NCI-H2196 treated with DMSO at 0.1 percent for 48 hours (cell line): ENCODE measurements at regions not wholly inside any gene's neighbourhood (a gene's known extent, or its start where the extent isn't known, plus 50 kb on each side); places are given as distances from the start of the nearest gene placed in this dataset.
A peak's percentile ranks its signal among the peaks of the same experiment; 100 is the strongest.

Experiments
- DNase-seq: peaks from one replicate; lab custom pipeline; 2025; ENCODE audit not compliant: unreplicated experiment; lab: John Stamatoyannopoulos, UW

DNA sequence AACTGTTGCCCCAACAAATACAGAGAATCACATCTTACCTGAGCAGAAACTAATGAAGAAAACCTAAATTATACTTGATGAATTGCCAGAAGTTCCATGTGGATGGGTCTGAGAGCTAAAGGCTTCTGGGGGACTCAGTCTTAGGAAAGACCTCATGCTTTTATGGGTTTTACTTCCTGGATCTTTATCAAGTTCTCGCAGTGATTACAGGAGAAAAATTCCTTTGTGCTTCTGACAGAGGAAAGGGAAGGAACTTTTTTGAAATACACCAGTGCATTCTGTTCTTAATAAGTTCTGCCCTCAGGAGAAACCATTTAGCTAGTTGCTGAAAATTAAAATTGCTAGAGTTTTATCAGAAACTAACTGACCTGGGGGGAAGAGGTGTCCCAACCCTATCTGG lies 203.9 kb upstream of the KITLG start:
- DNase-seq = no peak

- no peak for DNase-seq
Measured at GRCh38 chr12:88782351-88782750, 202.1 kb upstream of the KITLG start.

DNA sequence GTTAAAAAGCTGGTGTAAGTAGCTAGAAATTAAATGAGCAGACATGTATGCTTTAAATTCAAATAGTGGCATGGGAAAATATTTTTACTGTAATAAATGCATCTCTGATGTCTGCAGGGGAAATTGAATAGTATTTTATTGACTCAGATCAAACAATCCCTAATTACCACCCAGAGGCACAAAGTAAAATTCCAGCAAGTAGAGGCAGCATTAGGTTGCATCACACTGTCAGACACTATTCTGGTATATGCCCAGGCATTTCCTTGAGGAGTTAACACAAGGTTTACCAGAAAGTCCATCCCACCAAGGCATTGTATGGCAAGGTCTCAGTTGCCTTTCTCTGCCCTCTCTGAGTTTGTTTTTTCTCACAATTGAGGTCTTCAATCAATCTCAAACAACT lies 201.6 kb upstream of the KITLG start:
- DNase-seq = no peak

GRCh38 chr12:88778064-88778463 lies 197.8 kb upstream of the KITLG start:
- DNase-seq = no peak

GRCh38 chr12:88775742-88776151 lies 195.5 kb upstream of the KITLG start:
- DNase-seq = no peak

DNA sequence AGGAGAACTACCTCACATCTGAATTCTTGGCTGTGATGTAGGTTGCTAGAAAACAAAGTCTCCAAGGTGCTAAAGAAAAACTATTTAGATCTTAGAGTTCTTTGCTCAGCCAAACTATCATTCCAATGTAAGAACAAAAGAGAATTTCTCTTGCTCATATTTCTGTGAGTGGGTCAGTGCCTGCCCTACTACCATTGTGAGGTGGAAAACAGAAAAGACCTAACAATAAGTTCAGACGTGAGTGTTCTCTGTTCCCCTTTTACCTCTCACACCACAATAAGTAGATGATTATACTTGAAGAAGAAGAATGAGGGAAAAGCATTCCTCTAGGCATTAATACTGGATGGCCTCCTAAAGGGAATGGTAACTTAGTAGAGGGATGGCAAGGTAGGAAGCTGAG lies 187.4 kb upstream of the KITLG start:
- no peak for DNase-seq

DNA sequence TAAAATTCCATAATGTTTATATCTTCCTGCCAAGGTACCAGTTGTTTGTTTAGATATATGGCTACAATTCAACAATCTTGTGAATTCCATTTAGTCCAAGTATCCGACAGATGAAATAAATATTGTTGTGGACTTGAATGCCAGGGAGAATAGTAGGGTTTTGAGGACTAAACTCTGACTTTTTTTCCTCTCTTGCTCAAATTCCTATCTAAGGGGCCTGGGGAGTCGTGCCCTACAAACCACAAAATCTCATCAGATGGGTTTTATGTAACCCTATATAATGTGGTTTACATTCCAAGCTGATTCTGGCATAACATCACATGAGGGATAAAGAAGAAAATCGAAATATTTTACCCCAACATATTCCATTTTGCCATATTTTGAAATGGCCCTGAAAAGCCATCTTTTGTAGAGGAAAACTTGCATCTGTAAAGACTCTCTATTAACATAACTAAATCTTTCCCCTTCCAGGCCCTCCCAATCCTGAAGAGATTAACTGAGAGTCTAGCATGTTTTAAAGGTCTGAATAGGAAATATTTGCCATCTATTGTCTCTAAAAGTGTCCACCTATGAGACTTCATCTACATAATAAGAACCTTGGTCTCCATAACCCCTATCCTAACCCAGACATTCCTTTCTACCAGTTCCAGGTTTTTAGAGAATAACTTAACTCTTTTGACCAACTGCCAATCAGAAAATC lies 184.7 kb upstream of the KITLG start:
- no peak for DNase-seq

- DNase-seq = no peak
Measured at GRCh38 chr12:88763536-88764100, 183.3 kb upstream of the KITLG start.

GRCh38 chr12:88758176-88758575 lies 177.9 kb upstream of the KITLG start:
- DNase-seq = no peak

DNA sequence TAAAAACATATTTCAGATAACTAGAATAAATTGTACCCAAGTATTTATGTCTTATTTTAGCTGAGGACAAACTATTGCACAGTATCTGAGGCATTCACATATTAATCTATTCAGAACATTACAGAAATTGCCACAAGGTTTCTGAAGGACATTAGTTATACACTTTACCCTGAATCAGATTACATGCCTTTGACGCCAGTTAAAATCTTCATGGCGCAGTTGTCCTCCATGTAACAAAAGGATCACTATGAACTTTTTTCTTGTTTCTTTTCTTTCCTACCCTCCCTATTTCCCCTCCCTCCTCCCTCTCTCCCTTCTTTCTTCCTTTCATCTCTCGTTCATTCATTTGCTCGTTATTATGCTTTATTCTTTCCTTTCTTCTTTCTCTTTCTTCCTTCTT lies 176.6 kb upstream of the KITLG start:
- no peak for DNase-seq

DNA sequence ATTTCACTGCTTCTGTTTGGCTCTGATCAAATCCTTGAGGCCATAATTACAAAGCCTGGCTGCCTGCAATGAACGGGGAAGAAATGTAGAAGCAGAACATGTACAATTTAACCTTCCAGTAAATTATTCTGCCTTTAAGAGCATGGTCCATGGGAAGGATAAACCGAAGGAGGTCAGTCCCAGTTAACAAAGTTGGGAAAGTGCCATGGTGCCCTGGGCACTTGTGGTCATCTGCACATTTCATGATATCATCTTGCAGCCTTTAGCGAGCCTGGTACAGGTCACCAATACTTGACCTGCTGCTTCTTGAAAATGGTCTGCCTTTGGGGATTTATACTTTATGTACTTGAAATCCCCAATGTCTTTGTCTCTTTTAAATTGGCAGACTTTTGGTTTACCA lies 175.9 kb upstream of the KITLG start:
- DNase-seq = peak; percentile 2

- no peak for DNase-seq
Measured at GRCh38 chr12:88753707-88754106, 173.4 kb upstream of the KITLG start.

- no peak for DNase-seq
Measured at GRCh38 chr12:88753066-88753465, 172.8 kb upstream of the KITLG start.

DNA sequence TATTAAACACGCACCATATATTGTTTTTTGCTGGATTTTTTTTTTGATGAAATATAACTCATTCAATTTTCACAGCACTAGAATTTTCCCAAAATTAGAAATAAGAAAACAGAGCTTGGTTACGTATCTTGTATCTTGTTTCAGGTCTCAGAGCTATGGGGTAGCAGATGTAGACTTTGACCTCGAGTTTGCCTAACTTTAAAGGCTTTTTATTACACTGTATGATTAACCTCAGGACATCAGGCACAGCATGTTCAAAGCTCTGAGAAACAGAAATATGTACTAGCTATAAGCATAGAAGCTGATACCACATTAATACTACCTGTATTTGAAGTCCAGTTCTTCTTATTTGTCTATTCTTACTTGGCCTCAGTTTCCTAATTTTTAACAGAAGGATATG lies 171.9 kb upstream of the KITLG start:
- DNase-seq = no peak

GRCh38 chr12:88750867-88751543 lies 170.7 kb upstream of the KITLG start:
- no peak for DNase-seq

- DNase-seq = no peak
Measured at GRCh38 chr12:88746386-88746785, 166.1 kb upstream of the KITLG start.

GRCh38 chr12:88743946-88744685 lies 163.8 kb upstream of the KITLG start:
- no peak for DNase-seq

GRCh38 chr12:88737838-88738472 lies 157.7 kb upstream of the KITLG start:
- DNase-seq = no peak

GRCh38 chr12:88736031-88736430 lies 155.8 kb upstream of the KITLG start:
- DNase-seq = no peak

- no peak for DNase-seq
Measured at GRCh38 chr12:88733008-88733407, 152.7 kb upstream of the KITLG start.

DNA sequence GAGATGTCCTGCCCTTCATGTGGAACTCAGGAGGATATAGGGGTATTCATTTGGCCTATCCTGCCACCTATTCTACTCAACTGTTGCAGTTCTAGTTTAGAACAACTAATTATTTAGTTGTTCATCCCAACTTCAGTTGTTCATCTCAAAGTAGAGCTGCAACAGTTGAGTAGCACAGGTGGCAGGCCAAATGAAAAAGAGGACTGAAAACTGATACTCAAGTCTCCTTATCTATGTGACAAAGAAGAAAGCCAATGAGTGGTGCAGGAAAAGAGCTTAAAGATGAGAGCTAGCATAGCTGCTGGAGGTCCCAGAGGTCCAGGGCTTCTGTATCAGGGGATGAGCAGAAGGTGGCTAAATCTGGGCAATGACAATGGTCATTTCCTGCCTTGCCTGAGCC lies 148.9 kb upstream of the KITLG start:
- no peak for DNase-seq
